ENCODE measurements at regions not wholly inside any gene's neighbourhood (a gene's known extent, or its start where the extent isn't known, plus 50 kb on each side); places are given as distances from the start of the nearest gene placed in this dataset.
"Not testable (repeated sequence)": the region's sequence is repeated elsewhere in the genome, so short reads cannot be mapped to it uniquely, and the experiment has no call there.

- Histone ChIP-seq H3K27ac (ENCODE audit: low read depth, low read length) (no peak overlapping the region), H3K27me3 (ENCODE audit: control insufficient read depth in 1 of 2, insufficient read depth in 2 of 2, low read length in 2 of 2) (no peaks in the 10 kb centered on the region), H3K36me3 (ENCODE audit: control insufficient read depth in 1 of 2, insufficient read depth in 2 of 2, low read length in 2 of 2) (no peaks in the 10 kb centered on the region), H3K4me1 (ENCODE audit: control insufficient read depth in 1 of 2, insufficient read depth in 2 of 2, low read length in 2 of 2) (no peaks in the 10 kb centered on the region), H3K9me3 (ENCODE audit: control insufficient read depth in 1 of 2, low read length in 2 of 2) (no peaks in the 10 kb centered on the region), H3K4me3 (ENCODE audit: low read depth in 1 of 2, low read length in 2 of 2) (no peak overlapping the region), H3K9ac (ENCODE audit: low read depth in 1 of 2, low read length in 2 of 2) (no peak overlapping the region)
These were observed 56.0 kb upstream of the LRPPRC start for GRCh38 chr2:44051593-44052347.

DNA sequence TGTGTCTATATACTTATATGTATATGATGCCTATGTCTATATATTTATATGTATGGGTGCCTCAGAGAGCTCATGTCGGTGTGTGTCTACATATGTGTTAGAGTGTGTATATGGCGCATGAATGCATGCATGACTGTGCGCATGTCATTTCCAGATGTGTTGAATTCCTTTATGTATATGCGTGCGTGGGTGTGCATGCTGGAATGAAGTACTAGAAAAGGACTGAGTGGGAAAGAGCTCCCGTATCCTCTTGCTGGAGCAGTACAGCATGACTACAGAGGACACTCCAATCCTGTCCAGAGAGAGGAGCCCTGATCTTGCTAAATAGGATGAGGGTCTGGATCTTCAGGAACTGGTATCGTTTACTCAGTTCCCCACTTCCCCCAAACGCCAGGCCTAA is 56.8 kb upstream of the LRPPRC start:
- no peaks in the 10 kb centered on the region for H3K9me3 ChIP-seq (ENCODE audit: control insufficient read depth in 1 of 2, low read length in 2 of 2)
- H3K9ac ChIP-seq (ENCODE audit: low read depth in 1 of 2, low read length in 2 of 2) = no peak overlapping the region

DNA sequence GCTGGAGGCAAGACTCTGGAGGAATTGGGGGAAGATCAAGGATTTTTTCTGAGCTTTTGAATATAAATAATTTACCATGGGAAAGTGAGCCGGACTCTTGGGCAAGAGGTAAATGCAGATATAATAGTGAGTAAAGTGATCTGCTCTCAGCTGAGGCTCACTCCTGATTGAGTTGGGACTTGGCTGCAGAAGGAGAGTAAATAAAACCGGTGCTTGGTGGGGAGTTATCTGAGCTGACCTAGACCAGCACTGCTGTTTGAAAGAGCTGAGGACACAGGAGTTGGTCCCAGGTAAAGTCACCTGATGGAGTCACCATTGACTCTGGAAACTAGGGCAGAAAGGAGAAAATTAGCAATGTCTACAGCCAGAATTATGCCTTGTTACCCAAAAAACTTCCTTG is 57.3 kb upstream of the LRPPRC start:
- Histone ChIP-seq H3K36me3 (ENCODE audit: control insufficient read depth in 1 of 2, insufficient read depth in 2 of 2, low read length in 2 of 2) (no peaks in the 10 kb centered on the region), H3K27me3 (ENCODE audit: control insufficient read depth in 1 of 2, insufficient read depth in 2 of 2, low read length in 2 of 2) (no peaks in the 10 kb centered on the region), H3K4me3 (ENCODE audit: low read depth in 1 of 2, low read length in 2 of 2) (no peak overlapping the region), H3K9me3 (ENCODE audit: control insufficient read depth in 1 of 2, low read length in 2 of 2) (no peaks in the 10 kb centered on the region), H3K27ac (ENCODE audit: low read depth, low read length) (no peak overlapping the region), H3K4me1 (ENCODE audit: control insufficient read depth in 1 of 2, insufficient read depth in 2 of 2, low read length in 2 of 2) (no peaks in the 10 kb centered on the region), H3K9ac (ENCODE audit: low read depth in 1 of 2, low read length in 2 of 2) (no peak overlapping the region)

More for the DNA sequence above, 56.8 kb upstream of the LRPPRC start:
- Histone ChIP-seq H3K4me1 (ENCODE audit: control insufficient read depth in 1 of 2, insufficient read depth in 2 of 2, low read length in 2 of 2) (no peaks in the 10 kb centered on the region), H3K36me3 (ENCODE audit: control insufficient read depth in 1 of 2, insufficient read depth in 2 of 2, low read length in 2 of 2) (no peaks in the 10 kb centered on the region), H3K4me3 (ENCODE audit: low read depth in 1 of 2, low read length in 2 of 2) (no peak overlapping the region), H3K27ac (ENCODE audit: low read depth, low read length) (no peak overlapping the region), H3K27me3 (ENCODE audit: control insufficient read depth in 1 of 2, insufficient read depth in 2 of 2, low read length in 2 of 2) (no peaks in the 10 kb centered on the region)

DNA sequence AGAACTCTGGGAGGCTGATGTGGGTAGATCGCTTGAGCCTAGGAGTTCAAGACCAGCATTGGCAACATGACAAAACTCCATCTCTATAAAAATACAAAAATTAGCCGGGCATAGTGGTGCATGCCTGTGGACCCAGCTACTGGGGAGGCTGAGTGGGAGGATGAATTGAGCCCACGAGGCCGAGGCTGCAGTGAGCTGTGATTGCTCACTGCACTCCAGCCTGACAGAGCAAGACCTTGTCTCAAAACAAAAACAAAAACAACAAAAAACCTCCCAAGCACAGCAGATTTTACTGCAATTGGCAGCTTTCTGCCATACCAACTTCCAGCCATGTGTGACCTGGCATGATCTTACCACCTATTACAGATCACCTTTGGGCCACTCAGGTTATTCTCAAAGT is 57.7 kb upstream of the LRPPRC start:
- Histone ChIP-seq H3K36me3 (ENCODE audit: control insufficient read depth in 1 of 2, insufficient read depth in 2 of 2, low read length in 2 of 2) (no peaks in the 10 kb centered on the region), H3K4me3 (ENCODE audit: low read depth in 1 of 2, low read length in 2 of 2) (no peak overlapping the region), H3K9me3 (ENCODE audit: control insufficient read depth in 1 of 2, low read length in 2 of 2) (no peaks in the 10 kb centered on the region), H3K4me1 (ENCODE audit: control insufficient read depth in 1 of 2, insufficient read depth in 2 of 2, low read length in 2 of 2) (no peaks in the 10 kb centered on the region), H3K27me3 (ENCODE audit: control insufficient read depth in 1 of 2, insufficient read depth in 2 of 2, low read length in 2 of 2) (no peaks in the 10 kb centered on the region), H3K27ac (ENCODE audit: low read depth, low read length) (no peak overlapping the region), H3K9ac (ENCODE audit: low read depth in 1 of 2, low read length in 2 of 2) (no peak overlapping the region)

GRCh38 chr2:44055229-44055628 is 59.4 kb upstream of the LRPPRC start:
- Histone ChIP-seq H3K27me3 (ENCODE audit: control insufficient read depth in 1 of 2, insufficient read depth in 2 of 2, low read length in 2 of 2) (no peaks in the 10 kb centered on the region), H3K4me3 (ENCODE audit: low read depth in 1 of 2, low read length in 2 of 2) (no peak overlapping the region), H3K4me1 (ENCODE audit: control insufficient read depth in 1 of 2, insufficient read depth in 2 of 2, low read length in 2 of 2) (no peaks in the 10 kb centered on the region), H3K9ac (ENCODE audit: low read depth in 1 of 2, low read length in 2 of 2) (no peak overlapping the region), H3K36me3 (ENCODE audit: control insufficient read depth in 1 of 2, insufficient read depth in 2 of 2, low read length in 2 of 2) (no peaks in the 10 kb centered on the region), H3K27ac (ENCODE audit: low read depth, low read length) (no peak overlapping the region), H3K9me3 (ENCODE audit: control insufficient read depth in 1 of 2, low read length in 2 of 2) (no peaks in the 10 kb centered on the region)

DNA sequence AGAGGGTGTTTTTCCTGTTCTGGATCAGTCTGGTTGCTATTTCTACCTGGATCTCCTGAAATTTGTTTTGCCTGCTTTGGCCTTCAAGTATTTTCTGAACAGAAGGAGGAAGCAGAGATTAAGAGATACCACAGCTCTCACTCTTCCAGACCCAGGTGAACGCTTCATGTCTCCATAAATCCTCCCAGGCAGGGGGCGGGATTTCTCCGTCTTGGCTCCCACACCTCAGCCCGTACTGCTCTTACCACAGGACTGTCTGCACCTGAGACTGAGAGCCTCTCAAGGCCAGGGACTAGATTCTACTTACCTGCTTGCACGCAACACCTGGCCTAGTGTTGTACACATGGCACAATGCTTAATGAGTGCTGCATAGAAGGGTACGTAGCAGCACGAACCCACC is 59.9 kb upstream of the LRPPRC start:
- Histone ChIP-seq H3K9me3 (ENCODE audit: control insufficient read depth in 1 of 2, low read length in 2 of 2) (no peaks in the 10 kb centered on the region), H3K36me3 (ENCODE audit: control insufficient read depth in 1 of 2, insufficient read depth in 2 of 2, low read length in 2 of 2) (no peaks in the 10 kb centered on the region), H3K27me3 (ENCODE audit: control insufficient read depth in 1 of 2, insufficient read depth in 2 of 2, low read length in 2 of 2) (no peaks in the 10 kb centered on the region), H3K4me1 (ENCODE audit: control insufficient read depth in 1 of 2, insufficient read depth in 2 of 2, low read length in 2 of 2) (no peaks in the 10 kb centered on the region), H3K9ac (ENCODE audit: low read depth in 1 of 2, low read length in 2 of 2) (no peak overlapping the region), H3K4me3 (ENCODE audit: low read depth in 1 of 2, low read length in 2 of 2) (no peak overlapping the region), H3K27ac (ENCODE audit: low read depth, low read length) (no peak overlapping the region)

- Histone ChIP-seq H3K36me3 (ENCODE audit: control insufficient read depth in 1 of 2, insufficient read depth in 2 of 2, low read length in 2 of 2) (no peaks in the 10 kb centered on the region), H3K9me3 (ENCODE audit: control insufficient read depth in 1 of 2, low read length in 2 of 2) (no peaks in the 10 kb centered on the region)
These were observed 61.2 kb upstream of the LRPPRC start for GRCh38 chr2:44056947-44057346.

GRCh38 chr2:44060286-44060685 is 64.5 kb upstream of the LRPPRC start:
- H3K4me3 ChIP-seq (ENCODE audit: low read depth in 1 of 2, low read length in 2 of 2); H3K9ac ChIP-seq (ENCODE audit: low read depth in 1 of 2, low read length in 2 of 2); H3K36me3 ChIP-seq (ENCODE audit: control insufficient read depth in 1 of 2, insufficient read depth in 2 of 2, low read length in 2 of 2); H3K4me1 ChIP-seq (ENCODE audit: control insufficient read depth in 1 of 2, insufficient read depth in 2 of 2, low read length in 2 of 2); H3K9me3 ChIP-seq (ENCODE audit: control insufficient read depth in 1 of 2, low read length in 2 of 2); H3K27ac ChIP-seq (ENCODE audit: low read depth, low read length); H3K27me3 ChIP-seq (ENCODE audit: control insufficient read depth in 1 of 2, insufficient read depth in 2 of 2, low read length in 2 of 2): not testable (repeated sequence)

More at GRCh38 chr2:44056947-44057346, 61.2 kb upstream of the LRPPRC start:
- Histone ChIP-seq H3K27me3 (ENCODE audit: control insufficient read depth in 1 of 2, insufficient read depth in 2 of 2, low read length in 2 of 2) (no peaks in the 10 kb centered on the region), H3K4me3 (ENCODE audit: low read depth in 1 of 2, low read length in 2 of 2) (no peak overlapping the region), H3K27ac (ENCODE audit: low read depth, low read length) (no peak overlapping the region), H3K9ac (ENCODE audit: low read depth in 1 of 2, low read length in 2 of 2) (no peak overlapping the region), H3K4me1 (ENCODE audit: control insufficient read depth in 1 of 2, insufficient read depth in 2 of 2, low read length in 2 of 2) (peaks cover 0 to 5% of the 10 kb centered on the region in 2 donors)

DNA sequence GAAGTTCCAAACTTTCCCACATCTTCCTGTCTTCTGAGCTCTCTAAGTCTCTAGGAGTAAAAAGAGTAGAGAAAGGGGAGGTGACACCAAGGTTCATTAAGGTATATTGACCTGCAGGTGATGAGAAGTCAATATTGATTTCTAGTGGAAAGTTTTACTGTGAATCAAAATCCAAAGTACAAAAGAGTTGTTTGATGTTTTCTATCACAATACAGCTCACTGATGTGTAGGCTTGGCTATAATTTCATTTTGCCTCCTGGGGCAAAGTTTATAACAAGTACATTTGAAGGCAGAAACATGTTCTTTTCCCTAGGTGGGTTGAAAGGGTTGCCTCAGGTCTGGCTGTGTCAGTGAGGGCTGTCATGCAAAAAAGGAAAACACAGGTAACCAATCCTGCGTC is 65.2 kb upstream of the LRPPRC start:
- Histone ChIP-seq H3K9me3 (ENCODE audit: control insufficient read depth in 1 of 2, low read length in 2 of 2) (no peaks in the 10 kb centered on the region), H3K27ac (ENCODE audit: low read depth, low read length) (no peak overlapping the region), H3K36me3 (ENCODE audit: control insufficient read depth in 1 of 2, insufficient read depth in 2 of 2, low read length in 2 of 2) (no peaks in the 10 kb centered on the region), H3K9ac (ENCODE audit: low read depth in 1 of 2, low read length in 2 of 2) (no peak overlapping the region), H3K27me3 (ENCODE audit: control insufficient read depth in 1 of 2, insufficient read depth in 2 of 2, low read length in 2 of 2) (no peaks in the 10 kb centered on the region), H3K4me1 (ENCODE audit: control insufficient read depth in 1 of 2, insufficient read depth in 2 of 2, low read length in 2 of 2) (peaks cover 0 to 9% of the 10 kb centered on the region in 2 donors), H3K4me3 (ENCODE audit: low read depth in 1 of 2, low read length in 2 of 2) (no peak overlapping the region)

GRCh38 chr2:44061469-44061868 is 65.7 kb upstream of the LRPPRC start:
- H3K4me3 ChIP-seq (ENCODE audit: low read depth in 1 of 2, low read length in 2 of 2) = no peak overlapping the region
- peaks cover 0 to 9% of the 10 kb centered on the region in 2 donors for H3K4me1 ChIP-seq (ENCODE audit: control insufficient read depth in 1 of 2, insufficient read depth in 2 of 2, low read length in 2 of 2)
- no peaks in the 10 kb centered on the region for H3K36me3 ChIP-seq (ENCODE audit: control insufficient read depth in 1 of 2, insufficient read depth in 2 of 2, low read length in 2 of 2)
- no peaks in the 10 kb centered on the region for H3K27me3 ChIP-seq (ENCODE audit: control insufficient read depth in 1 of 2, insufficient read depth in 2 of 2, low read length in 2 of 2)
- no peak overlapping the region for H3K27ac ChIP-seq (ENCODE audit: low read depth, low read length)
- H3K9ac ChIP-seq (ENCODE audit: low read depth in 1 of 2, low read length in 2 of 2) = no peak overlapping the region
- no peaks in the 10 kb centered on the region for H3K9me3 ChIP-seq (ENCODE audit: control insufficient read depth in 1 of 2, low read length in 2 of 2)

Data from duodenal mucosa (tissue), 2 donors.